WTC11 (cell line): ENCODE measurements at regions not wholly inside any gene's neighbourhood (a gene's known extent, or its start where the extent isn't known, plus 50 kb on each side); places are given as distances from the start of the nearest gene placed in this dataset.

Experiments
- ATAC-seq: fragments of 200-7000 bp; cut with Tn5 transposase; 2 replicates; pipeline ENCODE4 v1.10.0; 2021; ENCODE audit warnings: mild to moderate bottlenecking, moderate library complexity
- CTCF ChIA-PET: fragments of 300-600 bp; sonication (Branson Sonifier 250); formaldehyde crosslinking; loops from one replicate; lab custom pipeline; 2021; ENCODE audit warnings: antibody characterized with exemption; lab: Charles Lee
- POLR2A ChIA-PET: fragments of 350-600 bp; sonication (Branson Sonifier 250); formaldehyde crosslinking; loops from one replicate; lab custom pipeline; 2021; ENCODE audit warnings: antibody characterized with exemption; lab: Charles Lee
- DNase-seq: peaks from one replicate; pipeline ENCODE4 v3.0.0; 2021; ENCODE audit warnings: low spot score
- H3K27ac Mint-ChIP-seq: 2 replicates; pipeline ENCODE4 v1.8.0; 2021; ENCODE audit warnings: mixed read lengths
- H3K27me3 Mint-ChIP-seq: 2 replicates; pipeline ENCODE4 v1.8.0; 2021; ENCODE audit warnings: low read depth, mild to moderate bottlenecking, moderate library complexity, mixed read lengths
- H3K36me3 Mint-ChIP-seq: 2 replicates; pipeline ENCODE4 v1.8.0; 2021; ENCODE audit warnings: mixed read lengths
- H3K4me1 Mint-ChIP-seq: 2 replicates; pipeline ENCODE4 v1.8.0; 2022; ENCODE audit warnings: mixed read lengths
- H3K4me3 Mint-ChIP-seq: 2 replicates; pipeline ENCODE4 v1.8.0; 2021; ENCODE audit warnings: mild to moderate bottlenecking, moderate library complexity, mixed read lengths
- H3K9me3 Mint-ChIP-seq: 2 replicates; pipeline ENCODE4 v1.8.0; 2021; ENCODE audit warnings: mixed read lengths
- ATF6 ChIP-seq: sonication (generic); formaldehyde crosslinking; IDR thresholded peaks from 2 replicates; pipeline ENCODE4 v1.8.1; 2023; ENCODE audit warnings: mild to moderate bottlenecking, missing genetic modification reagents
- CREB1 ChIP-seq: sonication (generic); formaldehyde crosslinking; IDR thresholded peaks from 2 replicates; pipeline ENCODE4 v1.8.0; 2023; ENCODE audit warnings: mild to moderate bottlenecking, missing genetic modification reagents
- CREM ChIP-seq: sonication (generic); formaldehyde crosslinking; IDR thresholded peaks from 2 replicates; pipeline ENCODE4 v1.8.1; 2022; ENCODE audit warnings: mild to moderate bottlenecking, missing genetic modification reagents, moderate library complexity
- FOXK1 ChIP-seq: sonication (generic); formaldehyde crosslinking; IDR thresholded peaks from 2 replicates; pipeline ENCODE4 v1.8.0; 2022; ENCODE audit warnings: mild to moderate bottlenecking, moderate library complexity, missing genetic modification reagents
- GABPB1 ChIP-seq: sonication (generic); formaldehyde crosslinking; IDR thresholded peaks from 2 replicates; pipeline ENCODE4 v1.8.1; 2023; ENCODE audit warnings: mild to moderate bottlenecking, missing genetic modification reagents
- GTF2I ChIP-seq: fragments of 250-450 bp; sonication (Bioruptor Pico); conservative IDR thresholded peaks from 2 replicates; pipeline ENCODE4 v1.4.0; 2021; ENCODE audit warnings: mild to moderate bottlenecking
- HMGA2 ChIP-seq: fragments of 250-450 bp; sonication (Bioruptor Pico); IDR thresholded peaks from 2 replicates; pipeline ENCODE4 v1.4.0; 2021; ENCODE audit warnings: mild to moderate bottlenecking, moderate library complexity
- IRF2 ChIP-seq: sonication (generic); formaldehyde crosslinking; IDR thresholded peaks from 2 replicates; pipeline ENCODE4 v1.8.0; 2022; ENCODE audit warnings: low read depth, missing genetic modification reagents, borderline replicate concordance
- JUN ChIP-seq: sonication (generic); formaldehyde crosslinking; IDR thresholded peaks from 2 replicates; pipeline ENCODE4 v1.8.0; 2023; ENCODE audit warnings: mild to moderate bottlenecking, missing genetic modification reagents
- KAT7 ChIP-seq: sonication (generic); formaldehyde crosslinking; IDR thresholded peaks from 2 replicates; pipeline ENCODE4 v1.8.1; 2023; ENCODE audit warnings: missing genetic modification reagents, mild to moderate bottlenecking, borderline replicate concordance
- MXD4 ChIP-seq: fragments of 250-450 bp; sonication (Bioruptor Pico); IDR thresholded peaks from 2 replicates; pipeline ENCODE4 v1.8.0; 2021; ENCODE audit warnings: mild to moderate bottlenecking, moderate library complexity, borderline replicate concordance
- MYBL2 ChIP-seq: sonication (generic); formaldehyde crosslinking; IDR thresholded peaks from 2 replicates; pipeline ENCODE4 v1.8.1; 2023; ENCODE audit warnings: mild to moderate bottlenecking, moderate library complexity, missing genetic modification reagents
- NR2C2 ChIP-seq: sonication (generic); formaldehyde crosslinking; IDR thresholded peaks from 2 replicates; pipeline ENCODE4 v1.8.0; 2022; ENCODE audit warnings: mild to moderate bottlenecking, missing genetic modification reagents
- NR3C1 ChIP-seq: sonication (generic); formaldehyde crosslinking; conservative IDR thresholded peaks from 2 replicates; pipeline ENCODE4 v1.8.1; 2023; ENCODE audit warnings: low read depth, mild to moderate bottlenecking, missing genetic modification reagents
- PREB ChIP-seq: sonication (generic); formaldehyde crosslinking; IDR thresholded peaks from 2 replicates; pipeline ENCODE4 v1.8.1; 2022; ENCODE audit warnings: mild to moderate bottlenecking, missing genetic modification reagents, moderate library complexity, borderline replicate concordance
- PRRX2 ChIP-seq: fragments of 250-450 bp; sonication (Bioruptor Pico); IDR thresholded peaks from 2 replicates; pipeline ENCODE4 v1.8.0; 2021; ENCODE audit warnings: mild to moderate bottlenecking
- RELA ChIP-seq: sonication (generic); formaldehyde crosslinking; IDR thresholded peaks from 2 replicates; pipeline ENCODE4 v1.8.1; 2022; ENCODE audit warnings: missing genetic modification reagents, mild to moderate bottlenecking, borderline replicate concordance
- SMAD3 ChIP-seq: sonication (generic); formaldehyde crosslinking; IDR thresholded peaks from 2 replicates; pipeline ENCODE4 v1.8.0; 2022; ENCODE audit warnings: missing genetic modification reagents, mild to moderate bottlenecking, borderline replicate concordance
- SMAD4 ChIP-seq: sonication (generic); formaldehyde crosslinking; IDR thresholded peaks from 2 replicates; pipeline ENCODE4 v1.8.0; 2022; ENCODE audit warnings: mild to moderate bottlenecking, missing genetic modification reagents
- SOX15 ChIP-seq: fragments of 250-450 bp; sonication (Bioruptor Pico); IDR thresholded peaks from 2 replicates; pipeline ENCODE4 v1.9.0; 2021; ENCODE audit warnings: mild to moderate bottlenecking
- TCF7 ChIP-seq: sonication (generic); formaldehyde crosslinking; IDR thresholded peaks from 2 replicates; pipeline ENCODE4 v1.8.0; 2022; ENCODE audit warnings: mild to moderate bottlenecking, low read depth, missing genetic modification reagents, moderate library complexity
- TEAD1 ChIP-seq: sonication (generic); formaldehyde crosslinking; IDR thresholded peaks from 2 replicates; pipeline ENCODE4 v1.8.0; 2022; ENCODE audit warnings: mild to moderate bottlenecking, missing genetic modification reagents
- TP53 ChIP-seq: sonication (generic); formaldehyde crosslinking; IDR thresholded peaks from 2 replicates; pipeline ENCODE4 v1.8.1; 2023; ENCODE audit warnings: mild to moderate bottlenecking, missing genetic modification reagents
- USF2 ChIP-seq: sonication (generic); formaldehyde crosslinking; IDR thresholded peaks from 2 replicates; pipeline ENCODE4 v1.8.1; 2023; ENCODE audit warnings: mild to moderate bottlenecking, missing genetic modification reagents, moderate library complexity
- ZNF121 ChIP-seq: sonication (generic); formaldehyde crosslinking; IDR thresholded peaks from 2 replicates; pipeline ENCODE4 v1.8.0; 2023; ENCODE audit warnings: missing genetic modification reagents
- ZNF138 ChIP-seq: sonication (generic); formaldehyde crosslinking; conservative IDR thresholded peaks from 2 replicates; pipeline ENCODE4 v1.8.1; 2022; ENCODE audit warnings: mild to moderate bottlenecking, moderate library complexity, missing genetic modification reagents
- ZNF423 ChIP-seq: fragments of 250-450 bp; sonication (Bioruptor Pico); IDR thresholded peaks from 2 replicates; pipeline ENCODE4 v2.1.2; 2022; ENCODE audit warnings: mild to moderate bottlenecking, moderate library complexity
- TF ChIP-seq, protein P1 (sequence below): sonication (generic); formaldehyde crosslinking; IDR thresholded peaks from 2 replicates; pipeline ENCODE4 v1.8.1; 2023; ENCODE audit warnings: mild to moderate bottlenecking, moderate library complexity, missing genetic modification reagents
- TF ChIP-seq, protein P2 (sequence below): sonication (generic); formaldehyde crosslinking; IDR thresholded peaks from 2 replicates; pipeline ENCODE4 v1.8.0; 2022; ENCODE audit warnings: mild to moderate bottlenecking, missing genetic modification reagents

DNA sequence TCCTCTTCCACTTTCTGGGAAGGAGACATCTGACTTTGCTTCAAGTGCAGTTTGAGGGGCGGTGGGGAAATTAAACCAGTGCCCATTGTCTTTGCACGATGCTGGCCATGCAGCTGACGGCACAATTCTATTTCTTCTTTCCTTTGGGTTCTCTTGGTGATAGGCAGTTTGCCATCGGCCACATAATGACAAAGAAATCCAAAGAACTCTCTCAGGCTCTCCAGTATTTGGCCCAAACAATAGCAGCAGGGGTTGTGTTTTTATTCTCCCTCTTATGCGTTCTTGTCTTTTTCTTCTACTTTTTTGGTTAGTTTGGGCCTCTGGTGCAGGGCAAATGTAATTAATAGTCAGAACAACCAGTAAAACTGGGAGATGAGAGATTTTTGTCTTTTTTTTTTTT, 147.0 kb downstream of the EMX2 start (continued):
- no peak for TF ChIP-seq ZNF138 (CRISPR knock-in tag)
- TF ChIP-seq NR3C1 (CRISPR knock-in tag), result no peak
- TF ChIP-seq, protein P1, sequence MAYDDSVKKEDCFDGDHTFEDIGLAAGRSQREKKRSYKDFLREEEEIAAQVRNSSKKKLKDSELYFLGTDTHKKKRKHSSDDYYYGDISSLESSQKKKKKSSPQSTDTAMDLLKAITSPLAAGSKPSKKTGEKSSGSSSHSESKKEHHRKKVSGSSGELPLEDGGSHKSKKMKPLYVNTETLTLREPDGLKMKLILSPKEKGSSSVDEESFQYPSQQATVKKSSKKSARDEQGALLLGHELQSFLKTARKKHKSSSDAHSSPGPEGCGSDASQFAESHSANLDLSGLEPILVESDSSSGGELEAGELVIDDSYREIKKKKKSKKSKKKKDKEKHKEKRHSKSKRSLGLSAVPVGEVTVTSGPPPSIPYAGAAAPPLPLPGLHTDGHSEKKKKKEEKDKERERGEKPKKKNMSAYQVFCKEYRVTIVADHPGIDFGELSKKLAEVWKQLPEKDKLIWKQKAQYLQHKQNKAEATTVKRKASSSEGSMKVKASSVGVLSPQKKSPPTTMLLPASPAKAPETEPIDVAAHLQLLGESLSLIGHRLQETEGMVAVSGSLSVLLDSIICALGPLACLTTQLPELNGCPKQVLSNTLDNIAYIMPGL (CRISPR knock-in tag), result no peak
- TF ChIP-seq SMAD3 (CRISPR knock-in tag), result no peak
- no peak for TF ChIP-seq NR2C2 (CRISPR knock-in tag)
- TF ChIP-seq TEAD1 (CRISPR knock-in tag), result no peak
- no peak for TF ChIP-seq RELA (CRISPR knock-in tag)
- TF ChIP-seq CREB1 (CRISPR knock-in tag), result no peak

GRCh38 chr10:117690359-117690758, 147.8 kb downstream of the EMX2 start:
- ATAC-seq (no peak), DNase-seq (no peak)
- ChIA-PET POLR2A (no interaction called here), CTCF (interaction anchor here (0.6 to 1.0 kb wide), 2 partner anchors 20 to 247 kb away, joined by 3 to 4 read pairs; no protein-coding TSS in a partner anchor)
- no peaks in the 10 kb centered on the region for H3K9me3 Mint-ChIP-seq
- no peaks in the 10 kb centered on the region for H3K36me3 Mint-ChIP-seq
- no peak for TF ChIP-seq USF2
- TF ChIP-seq SOX15 (CRISPR knock-in tag), result no peak
- no peak for TF ChIP-seq PREB
- no peak for TF ChIP-seq TP53 (CRISPR knock-in tag)
- TF ChIP-seq ZNF423, result no peak
- TF ChIP-seq ATF6 (CRISPR knock-in tag), result no peak
- no peak for TF ChIP-seq SMAD4
- TF ChIP-seq MYBL2, result no peak
- TF ChIP-seq GABPB1 (CRISPR knock-in tag), result no peak
- no peak for TF ChIP-seq ZNF121 (CRISPR knock-in tag)
- no peak for TF ChIP-seq GTF2I
- TF ChIP-seq TEAD1 (CRISPR knock-in tag), result no peak
- no peak for TF ChIP-seq TCF7 (CRISPR knock-in tag)
- no peak for TF ChIP-seq FOXK1 (CRISPR knock-in tag)
- H3K4me3 Mint-ChIP-seq, result no peak overlapping the region
- no peak overlapping the region for H3K27ac Mint-ChIP-seq
- H3K4me1 Mint-ChIP-seq, result 0 out of 2 replicates have a peak, but pooled peaks cover 3% of the 10 kb centered on the region
- H3K27me3 Mint-ChIP-seq, result no peaks in the 10 kb centered on the region; the same call in 1 of the 2 replicates

- H3K27ac Mint-ChIP-seq, result no peak overlapping the region
- ATAC-seq (no peak), DNase-seq (no peak)
- 0 out of 2 replicates have a peak, but pooled peaks cover 3% of the 10 kb centered on the region for H3K4me1 Mint-ChIP-seq
- H3K9me3 Mint-ChIP-seq, result no peaks in the 10 kb centered on the region
- ChIA-PET CTCF (no interaction called here), POLR2A (no interaction called here)
- no peaks in the 10 kb centered on the region; the same call in none of the 2 replicates for H3K27me3 Mint-ChIP-seq
- H3K4me3 Mint-ChIP-seq, result no peak overlapping the region
- no peaks in the 10 kb centered on the region for H3K36me3 Mint-ChIP-seq
- TF ChIP-seq MXD4 (no peak), ZNF121 (CRISPR knock-in tag) (no peak), HMGA2 (no peak), TP53 (CRISPR knock-in tag) (no peak), CREB1 (CRISPR knock-in tag) (no peak), NR3C1 (CRISPR knock-in tag) (no peak), KAT7 (CRISPR knock-in tag) (no peak), JUN (CRISPR knock-in tag) (no peak), PRRX2 (no peak), IRF2 (no peak), PREB (no peak), SMAD4 (no peak), CREM (CRISPR knock-in tag) (no peak), SMAD3 (CRISPR knock-in tag) (no peak)
- TF ChIP-seq, protein P2, sequence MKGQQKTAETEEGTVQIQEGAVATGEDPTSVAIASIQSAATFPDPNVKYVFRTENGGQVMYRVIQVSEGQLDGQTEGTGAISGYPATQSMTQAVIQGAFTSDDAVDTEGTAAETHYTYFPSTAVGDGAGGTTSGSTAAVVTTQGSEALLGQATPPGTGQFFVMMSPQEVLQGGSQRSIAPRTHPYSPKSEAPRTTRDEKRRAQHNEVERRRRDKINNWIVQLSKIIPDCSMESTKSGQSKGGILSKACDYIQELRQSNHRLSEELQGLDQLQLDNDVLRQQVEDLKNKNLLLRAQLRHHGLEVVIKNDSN (CRISPR knock-in tag), result no peak
These were observed 151.6 kb downstream of the EMX2 start for GRCh38 chr10:117694190-117694589.
